ENCODE measurements at regions not wholly inside any gene's neighbourhood (a gene's known extent, or its start where the extent isn't known, plus 50 kb on each side); places are given as distances from the start of the nearest gene placed in this dataset.

DNA sequence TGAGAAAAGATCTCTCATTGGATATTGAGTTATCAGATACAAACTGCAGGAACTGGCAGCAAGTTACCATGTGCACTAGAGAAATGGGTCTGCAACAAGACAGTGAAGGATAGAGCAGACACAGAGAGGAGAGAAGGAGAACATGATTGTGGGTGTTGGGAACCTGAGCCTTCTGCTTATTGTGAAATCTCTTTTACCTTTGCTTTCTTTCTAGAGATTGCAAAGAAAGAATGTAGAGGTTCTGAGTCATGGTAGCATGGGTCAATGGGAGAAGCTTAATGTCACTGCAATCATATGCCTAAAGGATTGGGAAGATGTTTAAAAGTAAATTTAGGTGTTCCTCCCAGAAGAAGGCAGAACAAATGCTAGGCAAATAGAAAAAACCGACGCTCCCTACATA lies 821.4 kb downstream of the CCSER2 start:
- Histone ChIP-seq H3K4me1 (ENCODE audit: control insufficient read depth, extremely low read depth, insufficient read depth, low read length) (no peaks in the 10 kb centered on the region), H3K36me3 (ENCODE audit: control insufficient read depth, insufficient read depth, low read length) (no peaks in the 10 kb centered on the region), H3K4me2 (ENCODE audit: extremely low read depth, insufficient read depth, low read length) (no peak overlapping the region), H3K79me2 (ENCODE audit: control insufficient read depth, insufficient read depth, low read length) (no peaks in the 10 kb centered on the region), H3K9me3 (ENCODE audit: control insufficient read depth, insufficient read depth, low read depth, low read length) (no peaks in the 10 kb centered on the region), H3K4me3 (replicated peaks in 1 of 4; ENCODE audit: control extremely low read depth in 1 of 4, insufficient read depth in 1 of 4, low read depth in 3 of 4, low read length in 4 of 4) (no peak overlapping the region), H2AFZ (ENCODE audit: low read length) (no peak overlapping the region), H3K27ac (ENCODE audit: insufficient read depth, low read length) (no peak overlapping the region), H4K20me1 (ENCODE audit: control insufficient read depth, extremely low read depth, insufficient read depth, low read length) (no peaks in the 10 kb centered on the region), H3K9ac (ENCODE audit: insufficient read depth, low read length) (no peak overlapping the region), H3K27me3 (ENCODE audit: control insufficient read depth, insufficient read depth, low read length) (no peaks in the 10 kb centered on the region)
- no peak for DNase-seq (ENCODE audit: low read depth in 2 of 2)
- TF ChIP-seq, protein P1, sequence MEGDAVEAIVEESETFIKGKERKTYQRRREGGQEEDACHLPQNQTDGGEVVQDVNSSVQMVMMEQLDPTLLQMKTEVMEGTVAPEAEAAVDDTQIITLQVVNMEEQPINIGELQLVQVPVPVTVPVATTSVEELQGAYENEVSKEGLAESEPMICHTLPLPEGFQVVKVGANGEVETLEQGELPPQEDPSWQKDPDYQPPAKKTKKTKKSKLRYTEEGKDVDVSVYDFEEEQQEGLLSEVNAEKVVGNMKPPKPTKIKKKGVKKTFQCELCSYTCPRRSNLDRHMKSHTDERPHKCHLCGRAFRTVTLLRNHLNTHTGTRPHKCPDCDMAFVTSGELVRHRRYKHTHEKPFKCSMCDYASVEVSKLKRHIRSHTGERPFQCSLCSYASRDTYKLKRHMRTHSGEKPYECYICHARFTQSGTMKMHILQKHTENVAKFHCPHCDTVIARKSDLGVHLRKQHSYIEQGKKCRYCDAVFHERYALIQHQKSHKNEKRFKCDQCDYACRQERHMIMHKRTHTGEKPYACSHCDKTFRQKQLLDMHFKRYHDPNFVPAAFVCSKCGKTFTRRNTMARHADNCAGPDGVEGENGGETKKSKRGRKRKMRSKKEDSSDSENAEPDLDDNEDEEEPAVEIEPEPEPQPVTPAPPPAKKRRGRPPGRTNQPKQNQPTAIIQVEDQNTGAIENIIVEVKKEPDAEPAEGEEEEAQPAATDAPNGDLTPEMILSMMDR (conservative IDR thresholded peaks at IDR 0.05 in 1 of 2, IDR thresholded peaks at IDR 0.05 in 1 of 2; ENCODE audit: low read depth in 1 of 2, low read length in 2 of 2): no peak
- no peak for TF ChIP-seq EZH2 (IDR thresholded peaks at IDR 0.05; ENCODE audit: low read length, missing control alignments)

DNA sequence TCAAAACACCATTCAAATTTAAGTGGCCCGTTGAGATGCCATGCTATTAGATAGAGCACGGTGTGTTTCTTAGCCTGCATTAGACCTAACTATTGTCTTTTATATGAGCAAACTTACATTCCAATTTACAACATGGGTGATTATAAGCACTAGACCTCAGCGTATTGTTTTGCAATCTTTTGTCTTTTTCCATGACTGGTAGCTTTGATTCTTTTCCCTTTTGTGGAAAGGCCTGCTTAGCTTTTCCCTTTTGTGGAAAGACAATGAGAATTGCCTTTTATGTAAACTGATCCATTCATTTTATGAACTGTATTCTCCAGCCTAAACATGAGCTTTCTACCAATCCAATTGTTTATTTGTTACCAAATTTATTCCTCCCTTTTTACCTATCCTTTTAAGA lies 823.1 kb downstream of the CCSER2 start:
- no peak for DNase-seq (ENCODE audit: low read depth in 2 of 2)
- H3K4me2 ChIP-seq (ENCODE audit: extremely low read depth, insufficient read depth, low read length): no peak overlapping the region
- TF ChIP-seq, protein P1 (conservative IDR thresholded peaks at IDR 0.05 in 1 of 2, IDR thresholded peaks at IDR 0.05 in 1 of 2; ENCODE audit: low read depth in 1 of 2, low read length in 2 of 2): no peak
- no peak for TF ChIP-seq EZH2 (IDR thresholded peaks at IDR 0.05; ENCODE audit: low read length, missing control alignments)

DNA sequence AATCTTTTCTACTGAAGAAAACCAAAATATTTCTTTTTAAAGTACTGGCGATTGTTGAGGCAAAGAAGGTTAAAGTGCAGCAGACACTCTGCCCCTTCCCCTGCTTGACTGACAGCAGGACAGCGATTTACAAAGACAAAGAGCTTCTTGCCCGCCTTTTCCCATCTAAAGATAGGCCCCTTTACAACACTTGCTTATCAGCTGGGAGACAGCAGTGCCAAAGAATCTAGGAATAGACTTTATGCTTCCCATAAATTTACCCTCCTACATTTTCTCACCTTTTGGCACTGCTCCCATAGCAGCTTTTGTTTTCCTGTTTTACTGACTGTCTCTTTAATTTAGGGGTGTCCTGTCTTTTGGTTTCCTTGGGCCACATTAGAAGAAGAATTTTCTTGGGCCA lies 824.1 kb downstream of the CCSER2 start:
- H3K79me2 ChIP-seq (ENCODE audit: control insufficient read depth, insufficient read depth, low read length): no peaks in the 10 kb centered on the region
- no peaks in the 10 kb centered on the region for H3K36me3 ChIP-seq (ENCODE audit: control insufficient read depth, insufficient read depth, low read length)
- no peaks in the 10 kb centered on the region for H4K20me1 ChIP-seq (ENCODE audit: control insufficient read depth, extremely low read depth, insufficient read depth, low read length)
- no peak overlapping the region for H2AFZ ChIP-seq (ENCODE audit: low read length)
- no peak overlapping the region for H3K9ac ChIP-seq (ENCODE audit: insufficient read depth, low read length)
- no peaks in the 10 kb centered on the region for H3K9me3 ChIP-seq (ENCODE audit: control insufficient read depth, insufficient read depth, low read depth, low read length)
- no peak overlapping the region for H3K4me2 ChIP-seq (ENCODE audit: extremely low read depth, insufficient read depth, low read length)
- no peaks in the 10 kb centered on the region for H3K27me3 ChIP-seq (ENCODE audit: control insufficient read depth, insufficient read depth, low read length)
- no peak overlapping the region for H3K4me3 ChIP-seq (replicated peaks in 1 of 4; ENCODE audit: control extremely low read depth in 1 of 4, insufficient read depth in 1 of 4, low read depth in 3 of 4, low read length in 4 of 4)
- TF ChIP-seq EZH2 (IDR thresholded peaks at IDR 0.05; ENCODE audit: low read length, missing control alignments): no peak
- TF ChIP-seq, protein P1 (conservative IDR thresholded peaks at IDR 0.05 in 1 of 2, IDR thresholded peaks at IDR 0.05 in 1 of 2; ENCODE audit: low read depth in 1 of 2, low read length in 2 of 2): no peak
- H3K27ac ChIP-seq (ENCODE audit: insufficient read depth, low read length): no peak overlapping the region
- no peaks in the 10 kb centered on the region for H3K4me1 ChIP-seq (ENCODE audit: control insufficient read depth, extremely low read depth, insufficient read depth, low read length)
- DNase-seq (ENCODE audit: low read depth in 2 of 2): no peak

More for the DNA sequence above, 823.1 kb downstream of the CCSER2 start:
- Histone ChIP-seq H3K27me3 (ENCODE audit: control insufficient read depth, insufficient read depth, low read length) (no peaks in the 10 kb centered on the region), H3K27ac (ENCODE audit: insufficient read depth, low read length) (no peak overlapping the region), H3K4me3 (replicated peaks in 1 of 4; ENCODE audit: control extremely low read depth in 1 of 4, insufficient read depth in 1 of 4, low read depth in 3 of 4, low read length in 4 of 4) (no peak overlapping the region), H3K4me1 (ENCODE audit: control insufficient read depth, extremely low read depth, insufficient read depth, low read length) (no peaks in the 10 kb centered on the region), H3K36me3 (ENCODE audit: control insufficient read depth, insufficient read depth, low read length) (no peaks in the 10 kb centered on the region), H3K9ac (ENCODE audit: insufficient read depth, low read length) (no peak overlapping the region), H3K79me2 (ENCODE audit: control insufficient read depth, insufficient read depth, low read length) (no peaks in the 10 kb centered on the region), H3K9me3 (ENCODE audit: control insufficient read depth, insufficient read depth, low read depth, low read length) (no peaks in the 10 kb centered on the region), H4K20me1 (ENCODE audit: control insufficient read depth, extremely low read depth, insufficient read depth, low read length) (no peaks in the 10 kb centered on the region), H2AFZ (ENCODE audit: low read length) (no peak overlapping the region)

All from fibroblast of lung (primary cell).